Activated naive CD4-positive, alpha-beta T cell treated with anti-CD3 and anti-CD28 coated beads, Interleukin-2, amount 10 ng/mL, durations not matched to agents 7 days and 5 days (primary cell): ENCODE measurements at regions not wholly inside any gene's neighbourhood (a gene's known extent, or its start where the extent isn't known, plus 50 kb on each side); places are given as distances from the start of the nearest gene placed in this dataset.

Experiments
- CTCF ChIA-PET: fragments of 350-600 bp; sonication (Branson Sonifier 250); formaldehyde crosslinking; loops from one replicate; lab custom pipeline; 2021; ENCODE audit warnings: antibody characterized with exemption; lab: Charles Lee
- DNase-seq: peaks from one replicate; pipeline ENCODE4 v3.0.0-alpha.2; 2020
- H3K27ac Mint-ChIP-seq: one replicate; pipeline ENCODE4 v1.8.0; 2021; ENCODE audit warnings: mild to moderate bottlenecking, moderate library complexity, mixed read lengths
- H3K27me3 Mint-ChIP-seq: one replicate; pipeline ENCODE4 v1.8.0; 2021; ENCODE audit warnings: mild to moderate bottlenecking, mixed read lengths
- H3K36me3 Mint-ChIP-seq: one replicate; pipeline ENCODE4 v1.8.0; 2021; ENCODE audit warnings: mixed read lengths
- H3K4me1 Mint-ChIP-seq: one replicate; pipeline ENCODE4 v1.8.0; 2021; ENCODE audit warnings: mixed read lengths
- H3K4me3 Mint-ChIP-seq: one replicate; pipeline ENCODE4 v1.8.0; 2021; ENCODE audit warnings: mild to moderate bottlenecking, moderate library complexity, mixed read lengths
- H3K9me3 Mint-ChIP-seq: one replicate; pipeline ENCODE4 v1.8.0; 2021; ENCODE audit warnings: mixed read lengths

DNA sequence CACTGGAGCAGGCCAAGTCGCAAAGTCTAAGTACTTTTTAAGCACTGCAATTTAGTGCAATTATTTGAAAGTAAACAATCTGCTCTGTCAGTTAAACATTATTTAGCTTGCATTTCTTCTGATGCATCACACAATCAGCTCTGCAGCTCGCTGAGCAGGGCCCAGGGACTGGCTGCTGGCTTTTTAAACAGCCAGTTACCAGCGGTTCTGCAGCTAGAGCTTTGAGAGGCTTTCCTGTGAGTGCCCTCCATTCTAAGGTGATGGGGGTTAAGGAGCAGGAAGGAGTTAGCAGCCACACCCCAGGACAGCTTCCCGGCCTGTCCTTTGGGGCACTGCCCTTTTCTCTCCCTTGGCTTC is 154.3 kb downstream of the SALL1 start:
- no peak for DNase-seq
- H3K9me3 Mint-ChIP-seq = no peaks in the 10 kb centered on the region
- H3K36me3 Mint-ChIP-seq = no peaks in the 10 kb centered on the region
- CTCF ChIA-PET = no interaction called here
- no peaks in the 10 kb centered on the region for H3K4me1 Mint-ChIP-seq
- H3K4me3 Mint-ChIP-seq = no peak overlapping the region
- no peaks in the 10 kb centered on the region for H3K27me3 Mint-ChIP-seq
- no peak overlapping the region for H3K27ac Mint-ChIP-seq

DNA sequence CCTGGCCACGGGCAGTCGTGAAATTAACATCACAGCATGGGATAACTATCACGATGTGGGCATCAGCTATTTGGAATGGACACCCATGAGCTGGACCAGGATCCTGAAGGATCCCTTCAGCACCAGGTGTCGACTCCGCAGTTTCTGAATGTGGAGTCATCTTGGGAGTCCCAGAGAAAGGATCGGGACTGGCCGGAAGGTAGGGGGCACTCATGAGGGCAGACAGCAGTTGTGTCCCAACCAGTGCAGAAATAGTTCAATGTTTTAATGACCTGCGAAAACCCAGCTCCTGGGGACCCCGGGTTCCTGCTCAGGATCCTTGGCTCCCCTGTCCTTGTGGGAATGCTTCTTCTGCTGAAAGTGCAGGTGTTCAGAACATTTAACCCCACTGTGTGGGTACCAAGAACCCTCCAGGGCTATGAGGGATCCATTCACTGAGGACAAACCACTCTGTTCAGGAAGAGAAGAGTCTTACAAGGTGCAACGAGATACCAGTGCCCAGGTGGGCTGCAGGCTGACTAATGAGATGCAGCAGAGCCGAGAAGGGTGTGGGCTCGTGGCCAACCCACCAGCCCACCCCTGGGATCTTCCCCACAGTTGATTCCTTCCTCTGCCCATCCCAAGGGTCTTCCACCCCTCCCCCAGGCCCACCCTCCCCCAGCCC is 154.8 kb downstream of the SALL1 start:
- no peak for DNase-seq
- Mint-ChIP-seq H3K4me1 (no peaks in the 10 kb centered on the region), H3K27ac (no peak overlapping the region), H3K27me3 (no peaks in the 10 kb centered on the region), H3K9me3 (no peaks in the 10 kb centered on the region), H3K4me3 (no peak overlapping the region), H3K36me3 (no peaks in the 10 kb centered on the region)
- CTCF ChIA-PET = no interaction called here

DNA sequence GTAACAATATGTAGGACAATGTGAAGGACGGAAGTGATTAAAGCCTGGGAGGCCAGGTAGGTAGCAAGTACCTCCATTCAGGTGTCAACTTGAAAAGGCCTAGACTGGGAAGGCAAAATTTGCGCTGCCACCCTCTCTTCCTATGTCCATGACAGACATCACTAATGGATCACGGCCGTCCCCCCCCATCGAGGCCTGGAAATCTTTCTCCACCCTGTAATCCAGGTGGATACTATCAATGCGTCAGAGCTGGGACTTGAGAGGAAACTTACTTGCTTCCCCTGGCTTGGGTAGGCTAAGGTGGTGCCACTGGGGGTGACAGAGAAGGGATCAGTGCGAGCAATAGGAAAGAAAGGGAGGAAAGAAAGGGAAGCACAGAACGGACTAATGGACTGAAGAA is 156.1 kb downstream of the SALL1 start:
- Mint-ChIP-seq H3K4me3 (no peak overlapping the region), H3K27ac (no peak overlapping the region), H3K27me3 (no peaks in the 10 kb centered on the region), H3K9me3 (no peaks in the 10 kb centered on the region), H3K4me1 (no peaks in the 10 kb centered on the region), H3K36me3 (no peaks in the 10 kb centered on the region)
- no peak for DNase-seq
- CTCF ChIA-PET = no interaction called here

DNA sequence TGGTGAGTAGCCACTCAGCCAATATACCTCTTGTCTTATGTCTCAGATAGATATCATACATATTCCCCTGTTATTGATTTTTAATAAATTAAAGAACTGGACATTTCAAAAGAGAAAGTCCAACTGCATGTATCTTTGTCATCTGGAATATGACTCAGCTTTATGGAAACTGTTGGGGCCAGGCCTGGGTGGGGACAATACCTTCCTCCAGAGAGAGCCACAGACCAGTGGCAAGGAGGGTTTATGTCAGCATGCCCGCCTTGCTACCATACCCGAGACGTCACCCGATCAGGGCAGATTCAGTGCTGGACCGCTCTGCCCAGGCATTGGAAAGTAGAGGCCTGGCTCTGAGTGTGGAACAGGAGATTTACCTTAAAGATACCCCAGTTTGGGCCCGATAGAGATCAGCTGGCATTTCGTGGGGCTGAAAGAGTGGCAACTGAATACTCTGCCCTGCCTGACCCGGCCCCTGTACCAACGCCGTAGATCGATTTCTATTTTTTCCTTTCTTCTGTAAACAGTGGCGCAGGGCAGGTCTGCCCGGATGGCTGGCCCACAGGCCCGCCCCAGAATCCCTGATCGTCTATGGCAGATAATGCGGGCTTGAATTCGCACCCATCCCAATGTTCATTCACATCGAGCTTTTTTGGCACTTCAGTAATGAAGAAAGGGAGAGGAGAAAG is 158.6 kb downstream of the SALL1 start:
- DNase-seq = no peak
- Mint-ChIP-seq H3K9me3 (no peaks in the 10 kb centered on the region), H3K4me1 (no peaks in the 10 kb centered on the region), H3K4me3 (no peak overlapping the region), H3K36me3 (no peaks in the 10 kb centered on the region), H3K27me3 (no peaks in the 10 kb centered on the region), H3K27ac (no peak overlapping the region)
- CTCF ChIA-PET = no interaction called here

DNA sequence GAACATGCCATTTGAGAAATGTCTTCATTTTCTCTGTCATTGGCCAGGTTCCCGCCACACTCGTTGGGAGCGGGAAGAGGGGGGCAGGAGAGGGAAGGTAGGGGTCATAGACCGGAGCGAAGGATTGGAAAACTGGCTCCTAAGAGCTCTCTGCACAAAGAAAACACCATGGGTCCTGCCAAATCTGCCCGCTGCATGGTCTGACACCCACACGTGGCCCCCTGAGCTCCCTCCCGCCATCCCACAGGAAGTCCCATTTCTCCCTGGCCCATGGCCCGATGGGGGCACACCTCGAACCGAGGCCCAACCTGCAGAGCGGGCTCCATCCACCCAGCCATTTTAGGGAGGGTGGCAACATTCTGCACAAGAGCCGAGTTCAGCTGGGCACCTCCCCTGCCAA is 159.6 kb downstream of the SALL1 start:
- no peaks in the 10 kb centered on the region for H3K9me3 Mint-ChIP-seq
- no peaks in the 10 kb centered on the region for H3K4me1 Mint-ChIP-seq
- no peak overlapping the region for H3K4me3 Mint-ChIP-seq
- H3K36me3 Mint-ChIP-seq = no peaks in the 10 kb centered on the region
- no peak for DNase-seq
- CTCF ChIA-PET = no interaction called here
- no peaks in the 10 kb centered on the region for H3K27me3 Mint-ChIP-seq
- H3K27ac Mint-ChIP-seq = no peak overlapping the region

DNA sequence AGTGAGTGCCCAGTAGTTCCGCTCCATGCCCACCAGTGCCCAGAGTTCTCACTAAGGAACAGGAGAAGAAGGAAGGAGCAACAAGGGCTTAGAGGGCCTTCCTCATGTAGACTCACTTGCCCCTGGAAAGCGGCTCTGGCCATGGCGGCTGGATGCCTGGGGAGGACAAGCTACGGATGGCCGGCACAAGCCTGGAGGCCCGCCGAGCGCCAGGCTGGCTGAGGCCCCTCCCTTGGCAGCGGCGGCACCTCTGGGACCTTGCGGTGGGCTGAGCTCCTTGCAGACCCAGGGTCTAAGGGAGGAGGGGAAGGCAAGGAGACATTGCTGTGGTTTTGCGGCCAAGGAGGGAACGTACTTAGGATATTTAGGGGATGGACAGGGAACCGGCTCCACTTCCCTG is 160.1 kb downstream of the SALL1 start:
- no peaks in the 10 kb centered on the region for H3K27me3 Mint-ChIP-seq
- no peaks in the 10 kb centered on the region for H3K4me1 Mint-ChIP-seq
- DNase-seq = no peak
- CTCF ChIA-PET = no interaction called here
- H3K27ac Mint-ChIP-seq = no peak overlapping the region
- no peak overlapping the region for H3K4me3 Mint-ChIP-seq
- no peaks in the 10 kb centered on the region for H3K36me3 Mint-ChIP-seq
- no peaks in the 10 kb centered on the region for H3K9me3 Mint-ChIP-seq

DNA sequence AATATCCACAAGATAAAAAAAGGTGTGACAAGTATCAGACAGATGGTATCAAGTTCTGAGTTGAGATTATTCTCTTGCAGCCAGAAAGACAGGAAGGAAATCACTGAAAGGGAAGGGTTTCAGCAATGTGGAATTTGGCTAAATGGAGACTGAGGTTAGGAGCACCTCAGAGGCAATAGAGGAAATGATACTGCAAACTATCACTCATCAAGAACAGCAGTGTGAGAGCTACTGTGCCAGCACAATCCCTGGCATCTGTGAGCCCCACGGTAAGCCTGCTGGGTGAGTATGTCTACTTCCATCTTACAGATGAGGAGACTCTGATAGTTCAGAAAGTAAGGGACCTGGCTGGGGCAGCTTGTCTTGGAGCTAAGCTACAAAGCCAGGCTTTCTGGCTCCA is 162.0 kb downstream of the SALL1 start:
- DNase-seq = no peak
- no peaks in the 10 kb centered on the region for H3K27me3 Mint-ChIP-seq
- no peaks in the 10 kb centered on the region for H3K36me3 Mint-ChIP-seq
- H3K27ac Mint-ChIP-seq = no peak overlapping the region
- peaks cover 1% of the 10 kb centered on the region for H3K9me3 Mint-ChIP-seq
- H3K4me1 Mint-ChIP-seq = no peaks in the 10 kb centered on the region
- CTCF ChIA-PET = no interaction called here
- no peak overlapping the region for H3K4me3 Mint-ChIP-seq

DNA sequence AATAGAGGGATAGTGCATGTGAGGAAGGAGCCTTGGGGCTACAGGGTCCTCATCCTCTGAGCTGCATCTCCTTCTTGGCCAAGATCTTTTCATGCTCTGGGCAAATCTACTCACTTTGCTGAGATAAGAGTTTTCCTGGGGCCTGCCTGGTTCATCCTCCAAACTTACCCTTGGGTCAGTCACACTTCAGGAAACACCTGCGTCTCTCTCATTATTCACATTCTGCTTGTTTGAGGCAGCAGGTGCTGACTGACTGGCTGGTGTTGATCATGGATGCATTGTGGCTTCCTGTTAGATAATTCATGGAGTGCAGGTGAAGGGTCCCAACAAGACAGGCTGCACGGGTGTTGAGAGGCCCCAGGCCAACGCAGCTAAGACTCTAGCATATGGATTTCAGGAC is 162.6 kb downstream of the SALL1 start:
- Mint-ChIP-seq H3K4me1 (no peaks in the 10 kb centered on the region), H3K27ac (no peak overlapping the region), H3K27me3 (no peaks in the 10 kb centered on the region), H3K4me3 (no peak overlapping the region), H3K9me3 (peaks cover 1% of the 10 kb centered on the region), H3K36me3 (no peaks in the 10 kb centered on the region)
- CTCF ChIA-PET = no interaction called here
- no peak for DNase-seq

DNA sequence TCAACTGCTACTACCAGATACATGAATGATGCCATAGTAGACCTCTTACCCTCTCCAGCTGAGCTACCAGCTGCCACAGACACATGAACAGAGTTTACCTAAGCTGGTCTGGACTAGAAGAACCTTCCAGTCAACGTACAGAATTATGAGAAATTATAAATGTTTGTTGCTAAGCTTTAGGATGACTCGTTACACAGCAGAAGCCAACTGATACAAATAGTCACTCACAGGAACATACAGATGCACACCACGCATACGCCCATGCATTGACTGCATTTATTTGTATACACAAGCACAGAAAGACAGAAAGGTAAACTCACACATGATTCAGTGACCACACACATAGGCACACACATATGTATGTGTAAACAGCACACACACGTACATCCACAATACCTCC is 164.6 kb downstream of the SALL1 start:
- no peak for DNase-seq
- Mint-ChIP-seq H3K4me3 (no peak overlapping the region), H3K36me3 (no peaks in the 10 kb centered on the region), H3K27ac (no peak overlapping the region), H3K9me3 (peaks cover 4% of the 10 kb centered on the region), H3K4me1 (no peaks in the 10 kb centered on the region), H3K27me3 (no peaks in the 10 kb centered on the region)
- CTCF ChIA-PET = no interaction called here

DNA sequence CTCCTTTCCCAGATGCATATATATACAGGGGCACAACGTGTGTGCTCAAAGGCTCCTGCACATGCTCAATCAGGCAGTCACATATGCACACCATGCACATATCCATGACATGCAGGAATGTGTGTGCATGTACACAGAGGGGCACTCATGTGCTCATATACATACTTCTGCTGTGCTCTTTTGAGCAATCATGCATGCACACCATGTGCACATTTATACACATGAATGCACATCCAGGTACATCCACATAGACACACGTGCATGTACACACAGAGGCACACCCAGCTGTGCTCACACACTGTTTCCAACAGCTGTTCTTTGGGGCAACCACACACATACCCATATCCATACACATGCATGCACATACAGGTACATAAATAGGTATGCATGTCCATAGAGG is 165.3 kb downstream of the SALL1 start:
- peaks cover 4% of the 10 kb centered on the region for H3K9me3 Mint-ChIP-seq
- H3K4me3 Mint-ChIP-seq = no peak overlapping the region
- no peak for DNase-seq
- no peak overlapping the region for H3K27ac Mint-ChIP-seq
- H3K36me3 Mint-ChIP-seq = no peaks in the 10 kb centered on the region
- CTCF ChIA-PET = no interaction called here
- H3K27me3 Mint-ChIP-seq = no peaks in the 10 kb centered on the region
- no peaks in the 10 kb centered on the region for H3K4me1 Mint-ChIP-seq

DNA sequence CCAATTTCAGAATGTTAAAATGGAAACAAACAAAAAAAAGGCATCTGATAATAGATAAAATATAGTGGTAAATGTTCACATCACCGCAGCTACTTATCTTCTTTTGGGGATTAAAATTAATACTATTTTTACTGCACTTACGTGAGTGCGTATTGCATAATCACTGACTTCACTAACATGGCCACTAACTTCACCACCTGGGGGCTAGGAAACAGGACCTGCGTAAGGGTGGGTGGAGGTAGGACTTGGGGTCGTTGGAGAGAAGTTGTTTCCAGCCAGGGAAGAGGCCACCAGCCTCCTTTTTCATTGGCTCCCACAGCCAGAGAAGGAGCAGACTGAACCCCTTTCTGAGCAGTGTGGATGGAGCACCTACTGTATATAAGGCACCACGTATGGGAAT is 166.4 kb downstream of the SALL1 start:
- DNase-seq = no peak
- Mint-ChIP-seq H3K27me3 (no peaks in the 10 kb centered on the region), H3K9me3 (peaks cover 4% of the 10 kb centered on the region), H3K4me3 (no peak overlapping the region), H3K27ac (no peak overlapping the region), H3K4me1 (no peaks in the 10 kb centered on the region), H3K36me3 (no peaks in the 10 kb centered on the region)
- CTCF ChIA-PET = no interaction called here

DNA sequence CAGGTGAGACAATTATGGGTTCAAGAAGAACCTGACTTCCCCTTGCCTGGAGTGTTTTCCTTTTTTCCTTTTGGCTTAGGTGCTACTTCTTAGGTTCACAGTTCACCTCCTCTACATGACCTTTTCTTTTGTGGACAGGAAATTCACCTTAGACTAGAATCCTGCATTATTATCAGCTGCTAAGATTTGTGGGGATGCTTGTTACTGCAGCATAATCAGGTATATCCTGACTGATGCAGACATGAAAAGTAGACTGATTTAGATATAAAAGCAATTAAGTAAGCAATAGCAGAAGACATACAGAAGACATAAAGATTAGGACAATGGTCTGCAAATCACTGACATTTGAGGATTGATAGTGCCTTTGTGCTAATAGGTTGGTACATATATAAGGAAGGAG is 168.3 kb downstream of the SALL1 start:
- Mint-ChIP-seq H3K27me3 (no peaks in the 10 kb centered on the region), H3K4me3 (no peak overlapping the region), H3K36me3 (no peaks in the 10 kb centered on the region), H3K9me3 (peaks cover 4% of the 10 kb centered on the region), H3K4me1 (no peaks in the 10 kb centered on the region), H3K27ac (no peak overlapping the region)
- no peak for DNase-seq
- CTCF ChIA-PET = no interaction called here

DNA sequence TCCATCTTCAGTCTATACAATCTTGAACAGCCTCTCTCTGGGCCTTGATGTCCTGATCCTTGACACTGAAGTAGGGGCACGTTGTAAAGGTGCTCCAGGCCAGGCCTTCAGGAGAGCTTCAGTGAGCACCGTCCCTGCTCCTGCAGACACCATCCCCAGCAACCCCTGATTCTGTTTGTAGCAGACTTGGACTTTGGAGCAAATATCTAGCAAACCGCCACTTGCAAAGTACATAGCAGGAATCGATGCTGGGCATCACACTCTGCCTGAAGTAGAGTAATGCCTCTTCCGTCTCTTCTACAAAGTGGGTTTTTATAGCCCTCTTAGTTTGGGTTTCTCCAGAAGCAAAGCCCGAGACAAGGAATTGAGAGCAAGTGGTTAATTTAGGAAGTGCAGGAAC is 169.1 kb downstream of the SALL1 start:
- Mint-ChIP-seq H3K4me3 (no peak overlapping the region), H3K27ac (no peak overlapping the region), H3K9me3 (peaks cover 4% of the 10 kb centered on the region), H3K4me1 (no peaks in the 10 kb centered on the region), H3K27me3 (no peaks in the 10 kb centered on the region), H3K36me3 (no peaks in the 10 kb centered on the region)
- CTCF ChIA-PET = no interaction called here
- DNase-seq = no peak

DNA sequence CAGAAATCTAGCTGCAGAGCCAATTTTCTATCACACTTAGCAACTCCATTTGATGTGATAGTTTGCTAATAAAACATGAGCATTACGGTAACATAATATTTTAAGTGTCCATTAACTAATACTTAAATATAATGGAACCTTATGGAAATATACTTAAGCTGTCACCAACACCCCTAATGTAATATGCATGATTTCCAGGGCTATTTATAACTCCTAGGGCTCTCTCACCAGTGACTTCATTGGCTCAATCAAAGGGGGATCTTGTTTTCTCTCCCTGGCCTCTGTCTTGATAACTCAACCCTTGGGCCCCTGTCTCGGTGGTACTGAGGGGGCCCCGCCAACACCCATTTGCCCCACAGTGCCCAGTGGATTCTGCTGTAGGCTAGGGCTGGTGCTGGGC is 170.4 kb downstream of the SALL1 start:
- DNase-seq = no peak
- peaks cover 4% of the 10 kb centered on the region for H3K9me3 Mint-ChIP-seq
- no peaks in the 10 kb centered on the region for H3K27me3 Mint-ChIP-seq
- H3K4me3 Mint-ChIP-seq = no peak overlapping the region
- H3K27ac Mint-ChIP-seq = no peak overlapping the region
- no peaks in the 10 kb centered on the region for H3K4me1 Mint-ChIP-seq
- H3K36me3 Mint-ChIP-seq = no peaks in the 10 kb centered on the region
- CTCF ChIA-PET = no interaction called here

DNA sequence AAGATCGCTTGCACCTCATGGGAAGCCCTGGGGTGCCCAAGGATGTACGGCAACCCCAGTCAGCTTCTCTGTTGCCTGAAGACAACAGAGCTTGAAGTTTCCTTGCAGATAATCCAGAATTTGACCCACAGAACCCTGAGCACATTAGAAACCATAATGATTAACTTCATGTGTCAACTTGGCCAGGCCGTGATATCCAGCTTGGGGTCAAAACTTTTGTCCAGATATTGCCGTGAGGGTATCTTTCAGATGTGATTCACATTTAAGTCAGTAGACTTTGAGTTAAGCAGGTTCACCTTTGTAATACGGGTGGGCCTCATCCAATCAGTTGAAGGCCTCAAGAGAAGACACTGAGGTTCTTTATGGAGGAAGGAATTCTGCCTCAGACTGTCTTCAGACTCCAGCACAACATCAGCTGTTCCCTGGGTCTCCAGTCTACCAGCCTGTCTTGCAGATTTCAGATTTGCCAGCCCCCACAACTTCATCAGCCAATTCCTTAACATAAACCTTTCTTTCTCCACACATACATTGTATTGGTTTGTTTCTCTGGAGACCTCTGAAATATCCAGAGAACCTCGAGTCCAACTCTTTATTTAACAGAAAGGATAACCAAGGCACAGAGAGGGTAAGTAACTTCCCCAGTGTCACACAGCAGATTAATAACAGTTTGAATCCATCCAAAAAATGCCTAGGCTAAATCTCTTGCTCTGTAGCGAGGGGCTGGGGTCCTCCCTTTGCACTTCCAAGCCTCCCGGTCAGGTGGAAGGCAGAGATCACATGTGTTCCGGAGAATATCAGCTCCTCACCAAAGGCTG is 171.1 kb downstream of the SALL1 start:
- Mint-ChIP-seq H3K9me3 (peaks cover 3% of the 10 kb centered on the region), H3K36me3 (no peaks in the 10 kb centered on the region)

More for the DNA sequence above, 171.1 kb downstream of the SALL1 start:
- CTCF ChIA-PET = no interaction called here
- H3K4me3 Mint-ChIP-seq = no peak overlapping the region
- no peaks in the 10 kb centered on the region for H3K27me3 Mint-ChIP-seq
- no peak for DNase-seq
- H3K4me1 Mint-ChIP-seq = no peaks in the 10 kb centered on the region
- no peak overlapping the region for H3K27ac Mint-ChIP-seq
